Adrenal gland (tissue), 5 donors: ENCODE measurements at regions not wholly inside any gene's neighbourhood (a gene's known extent, or its start where the extent isn't known, plus 50 kb on each side); places are given as distances from the start of the nearest gene placed in this dataset.
"Not testable (repeated sequence)": the region's sequence is repeated elsewhere in the genome, so short reads cannot be mapped to it uniquely, and the experiment has no call there.

Source experiments
- CTCF ChIP-seq, 6 experiments: fragments of 450-650 bp in 4 of 6; fragments of 200-600 bp in 2 of 6; sonication (generic) in 1 of 6; IDR thresholded peaks; 1 replicate in 5 of 6; 2 replicates in 1 of 6; pipeline versions ENCODE4 v1.5.1 to v1.8.0; 2016 to 2021; ENCODE audit warnings: antibody characterized with exemption in 6 of 6, mild to moderate bottlenecking in 2 of 6, moderate library complexity in 1 of 6
- POLR2A ChIP-seq, 2 donors: fragments of 450-650 bp; IDR thresholded peaks; one replicate each; pipeline ENCODE4 v1.6.1; 2017; ENCODE audit warnings: antibody characterized with exemption in 2 of 2, mild to moderate bottlenecking in 2 of 2, moderate library complexity in 1 of 2
- donor health status: DM: no; HTN: no; CAD: no.

GRCh38 chr15:20187370-20188355, 353.9 kb downstream of the GOLGA6L6 start:
- TF ChIP-seq CTCF, POLR2A (IDR thresholded peaks at IDR 0.05): not testable (repeated sequence)
